NCI-H446 (cell line): ENCODE measurements at regions not wholly inside any gene's neighbourhood (a gene's known extent, or its start where the extent isn't known, plus 50 kb on each side); places are given as distances from the start of the nearest gene placed in this dataset.
"Not testable (repeated sequence)": the region's sequence is repeated elsewhere in the genome, so short reads cannot be mapped to it uniquely, and the experiment has no call there.

Experiments used
- DNase-seq, 2 experiments: peaks; one replicate each; lab custom pipeline; 2025; lab: John Stamatoyannopoulos, UW

- no peak for DNase-seq
Observed at GRCh38 chr9:74092491-74092834, 404.7 kb upstream of the RORB start.

DNA sequence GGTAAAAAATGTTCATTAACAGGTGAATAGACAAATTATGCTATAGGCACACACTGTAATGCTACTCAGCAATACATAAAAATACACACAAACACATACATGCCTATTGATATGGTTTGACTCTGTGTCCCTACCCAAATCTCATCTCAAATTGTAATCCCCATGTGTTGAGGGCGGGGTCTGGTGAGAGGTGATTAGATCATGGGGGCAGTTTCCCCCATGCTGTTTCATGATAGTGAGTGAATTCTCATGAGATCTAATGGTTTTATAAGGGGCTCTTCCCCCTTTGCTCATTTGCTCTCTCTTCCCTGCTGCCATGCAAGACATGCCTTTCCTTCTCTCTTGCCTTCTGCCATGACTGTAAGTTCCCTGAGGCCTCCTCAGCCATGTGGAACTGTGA, 403.1 kb upstream of the RORB start:
- DNase-seq: not testable (repeated sequence)

- no peak for DNase-seq
Observed at GRCh38 chr9:74094766-74095165, 402.4 kb upstream of the RORB start.

DNA sequence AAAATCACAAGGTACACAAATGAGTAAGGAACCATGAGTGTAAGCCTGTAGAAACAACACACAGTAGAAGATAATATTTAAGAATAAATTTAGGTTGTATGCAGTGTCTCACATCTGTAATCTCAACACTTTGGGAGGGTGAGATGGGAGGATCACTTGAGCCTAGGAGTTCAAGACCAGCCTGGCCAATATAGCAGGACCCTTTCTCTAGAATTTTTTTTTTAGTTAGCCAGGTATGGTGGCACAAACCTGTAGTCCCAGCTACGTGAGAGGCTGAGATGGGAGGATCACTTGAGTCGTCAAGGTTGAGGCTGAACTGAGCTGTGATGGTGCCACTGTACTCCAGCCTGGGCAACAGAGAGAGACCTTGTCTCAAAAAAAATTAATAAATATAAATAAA, 401.2 kb upstream of the RORB start:
- DNase-seq: no peak

GRCh38 chr9:74096420-74096819, 400.7 kb upstream of the RORB start:
- DNase-seq: no peak

DNA sequence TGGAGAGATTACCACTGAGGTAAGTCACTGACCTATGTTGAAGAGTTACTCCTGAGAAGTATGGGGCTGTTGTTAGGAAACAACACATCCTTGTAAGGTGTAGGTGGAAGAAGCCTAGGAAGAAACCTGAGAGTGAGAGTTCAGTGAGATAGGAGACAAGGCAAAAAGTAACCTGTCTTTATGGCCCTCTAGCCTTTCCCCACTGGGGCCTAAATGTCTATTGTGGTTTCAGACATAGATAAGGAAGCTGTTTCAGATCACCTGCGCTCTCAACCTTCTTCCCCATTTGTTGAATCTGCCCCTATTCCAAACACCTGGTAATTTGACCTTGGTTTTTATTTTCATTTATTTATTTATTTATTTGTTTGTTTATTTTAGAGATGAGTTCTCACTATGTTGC, 397.1 kb upstream of the RORB start:
- no peak for DNase-seq

GRCh38 chr9:74102148-74102547, 395.0 kb upstream of the RORB start:
- not testable (repeated sequence) for DNase-seq

DNA sequence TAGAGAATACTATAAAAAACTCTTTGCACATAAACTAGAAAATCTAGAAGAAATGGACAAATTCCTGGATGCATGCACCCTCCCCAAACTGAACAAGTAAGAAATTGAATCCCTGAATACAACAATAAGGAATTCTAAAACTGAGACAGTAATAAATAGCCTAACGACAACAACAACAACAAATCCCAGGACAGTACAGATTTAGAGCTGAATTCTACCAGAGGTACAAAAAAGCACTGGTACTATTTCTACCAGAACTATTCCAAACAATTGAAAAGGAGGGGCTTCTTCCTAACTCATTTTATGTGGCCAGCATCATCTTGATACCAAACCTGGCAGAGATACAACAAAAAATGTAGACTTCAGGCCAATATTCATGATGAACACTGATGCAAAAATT, 394.4 kb upstream of the RORB start:
- no peak for DNase-seq

- no peak for DNase-seq
Observed at GRCh38 chr9:74107692-74108091, 389.4 kb upstream of the RORB start.

DNA sequence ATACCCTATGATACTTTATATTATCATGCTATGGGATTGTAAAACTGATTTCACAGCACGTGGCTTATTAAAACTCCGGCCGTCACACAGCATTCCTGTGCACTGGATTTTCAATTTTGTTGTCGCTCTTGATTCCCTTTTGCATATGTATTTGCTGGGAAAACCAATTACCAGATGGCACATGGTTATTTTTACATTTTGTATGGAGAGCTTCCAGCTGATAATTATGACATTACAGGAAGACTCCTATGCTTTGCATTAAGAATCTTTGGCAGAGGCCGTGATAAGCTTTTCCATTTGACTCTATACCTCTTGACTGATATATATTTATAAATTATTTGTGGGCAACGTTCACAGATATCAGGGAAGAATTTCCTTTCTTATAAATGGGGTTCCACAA, 381.2 kb upstream of the RORB start:
- no peak for DNase-seq

DNA sequence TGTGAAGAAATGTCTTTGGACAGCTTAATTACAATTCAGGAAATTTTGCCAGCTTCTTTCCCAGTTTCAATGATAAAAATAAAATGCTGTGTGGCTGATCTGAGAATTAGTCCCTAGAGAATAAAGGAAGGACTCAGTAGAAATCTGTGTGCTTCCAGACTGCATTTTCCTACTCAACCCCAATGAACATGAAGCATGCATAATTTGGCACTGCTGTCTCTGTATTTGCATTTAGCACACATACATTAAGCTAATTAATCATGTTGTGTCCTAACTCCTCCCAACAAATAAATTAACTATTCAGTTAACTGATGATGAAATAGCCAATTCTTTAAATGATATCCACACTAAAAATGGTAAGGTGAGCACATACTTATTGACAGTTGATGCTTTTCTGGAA, 380.0 kb upstream of the RORB start:
- DNase-seq: no peak

DNA sequence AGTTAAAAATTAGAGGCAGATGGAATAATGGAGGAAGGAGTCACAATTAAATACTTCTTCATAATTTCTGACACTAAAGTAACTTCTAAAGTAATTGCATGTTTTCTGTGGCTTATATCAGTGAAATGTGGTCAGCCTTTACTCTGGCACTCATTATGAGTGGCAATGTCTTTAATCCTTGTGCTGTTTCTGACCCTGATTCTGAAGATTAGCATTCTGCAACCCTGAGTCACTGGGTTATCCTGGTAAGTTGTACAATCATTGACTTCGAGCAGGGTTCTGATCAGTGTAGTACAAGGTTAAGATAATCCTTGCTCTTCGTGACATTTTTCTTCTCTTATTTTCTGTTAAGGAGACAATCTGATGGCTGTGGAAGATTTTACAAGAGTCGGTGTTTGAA, 379.4 kb upstream of the RORB start:
- DNase-seq: no peak

DNA sequence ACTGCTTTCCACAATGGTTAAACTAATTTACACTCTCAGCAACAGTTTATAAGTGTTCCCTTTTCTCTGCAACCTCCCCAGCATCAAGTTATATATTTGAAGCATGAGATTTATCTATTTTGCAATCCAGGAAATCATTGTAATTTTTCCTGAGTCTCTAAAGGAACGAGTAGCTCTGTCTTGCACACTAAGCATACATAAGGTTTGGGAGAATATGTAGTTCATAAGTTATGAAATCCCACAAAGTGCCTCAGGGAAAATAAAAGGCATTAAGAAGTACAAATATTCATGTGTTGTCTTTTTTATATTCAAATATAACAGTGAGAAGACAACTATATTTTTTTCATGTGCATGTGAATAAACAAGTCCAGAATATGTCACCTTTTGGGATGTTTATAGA, 377.1 kb upstream of the RORB start:
- no peak for DNase-seq

DNA sequence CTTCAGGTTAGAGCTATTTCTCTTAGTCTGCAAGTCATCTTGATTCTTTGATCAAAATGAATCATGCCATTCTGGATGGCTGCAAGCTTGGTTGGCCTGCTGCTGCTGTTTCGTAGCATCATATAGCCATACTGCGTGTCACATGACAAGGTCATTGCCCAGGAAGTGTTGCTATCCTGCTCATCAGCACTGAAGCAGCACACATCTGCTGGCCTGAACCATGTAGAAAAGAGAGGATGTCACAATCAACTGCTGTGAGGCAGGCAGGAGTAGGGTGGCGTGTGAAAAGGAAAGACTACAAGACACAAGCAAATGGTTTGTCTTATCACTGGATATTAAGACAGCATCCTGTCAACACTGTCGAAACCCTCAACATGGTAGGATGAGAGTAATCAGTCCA, 376.7 kb upstream of the RORB start:
- no peak for DNase-seq

GRCh38 chr9:74122216-74122615, 374.9 kb upstream of the RORB start:
- no peak for DNase-seq

GRCh38 chr9:74122661-74123060, 374.5 kb upstream of the RORB start:
- DNase-seq: no peak

DNA sequence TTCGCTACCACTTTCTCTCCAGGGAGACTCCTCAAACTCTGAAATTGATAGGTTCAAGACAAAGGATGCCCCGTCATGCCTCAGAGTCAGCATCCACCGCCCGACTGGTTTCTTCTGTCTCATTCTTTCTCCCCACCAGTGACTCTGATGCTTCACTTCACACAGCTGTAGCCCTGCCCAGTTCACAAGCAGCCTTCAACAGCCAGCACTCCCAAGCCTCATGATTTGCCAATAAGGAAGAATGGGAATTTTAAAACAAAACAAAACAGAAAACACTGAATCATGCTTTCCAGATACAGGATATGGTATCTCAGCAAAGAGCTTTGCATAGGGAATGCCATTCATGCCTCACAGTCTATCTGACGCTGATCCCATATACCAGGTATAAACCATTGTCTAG, 371.2 kb upstream of the RORB start:
- DNase-seq: no peak

- DNase-seq: no peak
Observed at GRCh38 chr9:74132986-74133385, 364.1 kb upstream of the RORB start.

DNA sequence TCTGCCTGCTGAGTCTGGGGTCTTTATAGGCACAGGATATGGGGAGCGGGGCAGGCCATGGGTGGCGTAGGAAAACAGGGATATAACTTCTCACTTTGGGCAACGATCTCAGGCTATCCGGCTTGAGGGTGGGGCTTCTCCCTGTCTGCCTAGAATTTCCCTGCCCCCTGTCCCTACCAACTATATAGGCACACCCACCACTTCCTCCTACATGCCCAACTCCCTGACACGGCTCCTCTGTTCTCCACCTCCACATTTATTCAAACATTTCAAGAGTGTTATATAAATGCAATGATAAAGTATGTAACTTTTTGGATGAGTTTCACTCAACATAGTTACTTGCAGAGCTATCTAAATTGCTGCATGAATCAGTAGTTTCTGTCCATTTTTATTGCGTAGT, 363.2 kb upstream of the RORB start:
- DNase-seq: no peak

DNA sequence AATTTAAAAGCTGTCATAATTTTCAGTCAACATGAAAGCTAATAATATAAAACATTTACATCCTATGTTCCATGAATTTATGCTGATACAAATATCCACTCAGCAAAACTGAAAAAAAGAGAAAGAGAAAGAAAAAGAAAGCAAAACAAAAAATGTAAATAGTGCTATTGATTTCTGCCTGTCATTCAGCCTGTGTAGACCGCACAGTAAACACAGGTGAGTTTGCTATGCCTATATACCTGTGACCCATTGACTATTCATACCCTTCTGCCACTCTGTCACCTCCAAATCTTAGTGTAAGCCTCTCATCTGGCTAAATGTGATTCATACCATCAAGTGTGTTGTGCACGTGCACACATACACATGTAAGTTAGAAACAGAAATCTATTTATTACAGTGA, 359.0 kb upstream of the RORB start:
- DNase-seq: no peak

- DNase-seq: no peak
Observed at GRCh38 chr9:74140141-74140540, 357.0 kb upstream of the RORB start.

DNA sequence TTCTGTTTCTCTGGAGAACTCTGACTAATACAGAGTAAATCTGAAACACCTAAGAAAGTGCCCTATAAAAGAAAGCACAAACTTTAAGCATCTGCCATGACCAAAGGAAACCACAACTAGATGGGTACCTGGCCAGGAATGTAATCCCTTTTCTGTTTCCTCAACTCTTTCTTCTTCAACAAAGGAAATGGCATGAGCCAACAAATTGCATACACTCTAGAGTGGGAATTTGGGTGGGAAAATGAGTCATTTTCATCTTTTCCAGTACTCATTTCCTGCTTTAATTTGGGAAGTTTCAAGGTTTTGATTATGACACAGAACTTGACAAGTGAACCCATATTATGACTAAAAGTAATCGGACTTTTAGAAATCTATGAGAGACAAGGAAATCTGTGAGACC, 349.2 kb upstream of the RORB start:
- DNase-seq: no peak

DNA sequence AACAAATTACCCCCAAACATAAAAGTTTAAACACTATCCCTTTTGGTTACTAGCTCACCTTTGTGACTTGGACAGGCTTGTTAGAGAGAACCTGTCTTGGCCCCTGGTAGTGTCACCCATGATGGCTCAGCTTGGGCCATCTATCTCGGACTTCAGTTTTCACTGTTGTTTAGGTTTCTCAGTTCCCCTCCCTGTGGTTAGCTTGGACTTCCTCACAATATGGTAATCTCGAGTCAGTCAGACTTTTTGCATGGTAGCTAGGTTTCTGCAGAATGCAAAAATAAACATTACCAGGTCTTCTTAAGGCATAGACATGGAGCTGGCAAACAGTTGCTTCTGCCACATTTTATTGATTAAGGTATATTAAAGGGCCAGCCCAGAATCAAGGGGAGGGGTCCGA, 324.3 kb upstream of the RORB start:
- DNase-seq: no peak

DNA sequence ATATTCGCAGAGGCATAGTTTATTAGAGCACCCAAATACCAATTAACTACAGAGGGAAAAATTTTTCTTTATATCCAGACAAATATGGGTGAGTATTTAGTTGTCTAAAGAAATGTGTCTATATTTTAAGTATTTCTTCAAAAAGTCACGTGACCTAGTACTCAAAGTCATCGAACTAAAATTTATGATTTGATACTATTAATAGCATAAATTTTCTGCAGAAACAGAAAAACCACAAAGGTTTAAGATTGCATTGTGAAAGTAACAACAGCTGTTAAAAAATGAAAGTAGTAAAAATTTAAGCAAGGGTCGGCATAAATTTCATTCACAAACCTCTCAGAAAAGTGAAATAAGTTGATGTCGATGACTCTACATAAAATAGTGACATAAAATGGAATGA, 323.9 kb upstream of the RORB start:
- DNase-seq: no peak

DNA sequence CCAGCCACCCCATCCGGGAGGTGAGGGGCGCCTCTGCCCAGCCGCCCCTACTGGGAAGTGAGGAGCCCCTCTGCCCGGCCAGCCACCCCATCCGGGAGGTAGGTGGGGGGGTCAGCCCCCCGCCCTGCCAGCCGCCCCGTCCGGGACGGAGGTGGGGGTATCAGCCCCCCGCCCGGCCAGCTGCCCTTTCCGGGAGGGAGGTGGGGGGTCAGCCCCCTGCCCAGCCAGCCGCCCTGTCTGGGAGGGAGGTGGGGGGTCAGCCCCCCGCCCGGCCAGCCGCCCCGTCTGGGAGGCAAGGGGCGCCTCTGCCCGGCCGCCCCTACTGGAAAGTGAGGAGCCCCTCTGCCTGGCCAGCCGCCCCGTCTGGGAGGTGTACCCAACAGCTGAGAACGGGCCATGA, 299.4 kb upstream of the RORB start:
- DNase-seq: not testable (repeated sequence)
